Activated T-helper 1 cell treated with anti-CD3 and anti-CD28 coated beads, Interleukin-12 subunit alpha, Interleukin-12 subunit beta, Interleukin-2, Interleukin-4 antibody, amounts not matched to agents 30 ng/mL and 10 ng/mL and 1 ng/mL, durations not matched to agents 14 hours and 24 hours and 36 hours (primary cell): ENCODE measurements at regions not wholly inside any gene's neighbourhood (a gene's known extent, or its start where the extent isn't known, plus 50 kb on each side); places are given as distances from the start of the nearest gene placed in this dataset.
"Not testable (repeated sequence)": the region's sequence is repeated elsewhere in the genome, so short reads cannot be mapped to it uniquely, and the experiment has no call there.

Source experiments
- DNase-seq: peaks from one replicate; pipeline ENCODE4 v3.0.0; 2021; ENCODE audit warnings: low spot score
- H3K27ac Mint-ChIP-seq: one replicate; pipeline ENCODE4 v1.8.0; 2021; ENCODE audit warnings: mild to moderate bottlenecking, mixed read lengths
- H3K27me3 Mint-ChIP-seq: one replicate; pipeline ENCODE4 v1.8.0; 2022; ENCODE audit warnings: mild to moderate bottlenecking, moderate library complexity, mixed read lengths; ENCODE audit not compliant: insufficient read depth
- H3K36me3 Mint-ChIP-seq: one replicate; pipeline ENCODE4 v1.8.0; 2021; ENCODE audit warnings: low read depth, mixed read lengths
- H3K4me1 Mint-ChIP-seq: one replicate; pipeline ENCODE4 v1.8.0; 2021; ENCODE audit warnings: low read depth, mixed read lengths
- H3K4me3 Mint-ChIP-seq: one replicate; pipeline ENCODE4 v1.8.0; 2021; ENCODE audit warnings: mild to moderate bottlenecking, moderate library complexity, mixed read lengths
- H3K9me3 Mint-ChIP-seq: one replicate; pipeline ENCODE4 v1.8.0; 2021; ENCODE audit warnings: mixed read lengths
- intact Hi-C: fragments of 100-400 bp; cut with micrococcal nuclease; formaldehyde crosslinking; loops from one replicate; pipeline ENCODE4 v1.15.1; 2024

GRCh38 chr10:36738738-36739431 is 386.5 kb upstream of the ANKRD30A start:
- Mint-ChIP-seq H3K4me1 (no peaks in the 10 kb centered on the region), H3K27me3 (no peaks in the 10 kb centered on the region), H3K9me3 (peaks cover 12% of the 10 kb centered on the region), H3K27ac (no peak overlapping the region), H3K4me3 (no peak overlapping the region), H3K36me3 (no peaks in the 10 kb centered on the region)
- DNase-seq = no peak
- intact Hi-C loops = no loop called here

- DNase-seq = no peak
- no peaks in the 10 kb centered on the region for H3K4me1 Mint-ChIP-seq
- intact Hi-C loops = no loop called here
- peaks cover 20% of the 10 kb centered on the region for H3K9me3 Mint-ChIP-seq
- H3K27ac Mint-ChIP-seq = no peak overlapping the region
- no peaks in the 10 kb centered on the region for H3K36me3 Mint-ChIP-seq
- H3K27me3 Mint-ChIP-seq = no peaks in the 10 kb centered on the region
- no peak overlapping the region for H3K4me3 Mint-ChIP-seq
Observed at GRCh38 chr10:36736311-36736710, 389.1 kb upstream of the ANKRD30A start.

- H3K4me3 Mint-ChIP-seq, H3K27ac Mint-ChIP-seq, intact Hi-C loops, H3K27me3 Mint-ChIP-seq, DNase-seq, H3K36me3 Mint-ChIP-seq, H3K4me1 Mint-ChIP-seq: not testable (repeated sequence)
- peaks cover 17% of the 10 kb centered on the region for H3K9me3 Mint-ChIP-seq
Observed at GRCh38 chr10:36734590-36734989, 390.8 kb upstream of the ANKRD30A start.

- Mint-ChIP-seq H3K9me3 (peaks cover 13% of the 10 kb centered on the region), H3K4me1 (no peaks in the 10 kb centered on the region), H3K27me3 (no peaks in the 10 kb centered on the region), H3K27ac (no peak overlapping the region), H3K36me3 (no peaks in the 10 kb centered on the region), H3K4me3 (no peak overlapping the region)
- intact Hi-C loops = no loop called here
- no peak for DNase-seq
Observed at GRCh38 chr10:36730316-36730715, 395.1 kb upstream of the ANKRD30A start.

GRCh38 chr10:36728626-36729025 is 396.8 kb upstream of the ANKRD30A start:
- Mint-ChIP-seq H3K4me1 (no peaks in the 10 kb centered on the region), H3K36me3 (no peaks in the 10 kb centered on the region), H3K27me3 (no peaks in the 10 kb centered on the region), H3K9me3 (peaks cover 10% of the 10 kb centered on the region), H3K4me3 (no peak overlapping the region), H3K27ac (no peak overlapping the region)
- DNase-seq = no peak
- intact Hi-C loops = no loop called here

- no peak for DNase-seq
- intact Hi-C loops = no loop called here
- Mint-ChIP-seq H3K36me3 (no peaks in the 10 kb centered on the region), H3K4me3 (no peak overlapping the region), H3K27me3 (no peaks in the 10 kb centered on the region), H3K27ac (no peak overlapping the region), H3K9me3 (peaks cover 17% of the 10 kb centered on the region), H3K4me1 (no peaks in the 10 kb centered on the region)
Observed at GRCh38 chr10:36725581-36726520, 399.5 kb upstream of the ANKRD30A start.

- no peaks in the 10 kb centered on the region for H3K27me3 Mint-ChIP-seq
- intact Hi-C loops = no loop called here
- peaks cover 17% of the 10 kb centered on the region for H3K9me3 Mint-ChIP-seq
- DNase-seq = no peak
- no peak overlapping the region for H3K27ac Mint-ChIP-seq
- H3K4me1 Mint-ChIP-seq = no peaks in the 10 kb centered on the region
- no peaks in the 10 kb centered on the region for H3K36me3 Mint-ChIP-seq
- no peak overlapping the region for H3K4me3 Mint-ChIP-seq
Observed at GRCh38 chr10:36722777-36723176, 402.6 kb upstream of the ANKRD30A start.

GRCh38 chr10:36721871-36722270 is 403.5 kb upstream of the ANKRD30A start:
- DNase-seq = no peak
- Mint-ChIP-seq H3K27me3 (no peaks in the 10 kb centered on the region), H3K27ac (no peak overlapping the region), H3K4me3 (no peak overlapping the region), H3K36me3 (no peaks in the 10 kb centered on the region), H3K9me3 (peaks cover 24% of the 10 kb centered on the region), H3K4me1 (no peaks in the 10 kb centered on the region)
- intact Hi-C loops = no loop called here

- intact Hi-C loops = no loop called here
- Mint-ChIP-seq H3K4me3 (no peak overlapping the region), H3K27me3 (no peaks in the 10 kb centered on the region), H3K27ac (no peak overlapping the region), H3K9me3 (peaks cover 31% of the 10 kb centered on the region), H3K4me1 (no peaks in the 10 kb centered on the region), H3K36me3 (no peaks in the 10 kb centered on the region)
- DNase-seq = no peak
Observed at GRCh38 chr10:36720895-36721294, 404.5 kb upstream of the ANKRD30A start.

GRCh38 chr10:36717118-36717517 is 408.3 kb upstream of the ANKRD30A start:
- Mint-ChIP-seq H3K4me1 (no peaks in the 10 kb centered on the region), H3K36me3 (no peaks in the 10 kb centered on the region), H3K27ac (no peak overlapping the region), H3K9me3 (peaks cover 38% of the 10 kb centered on the region), H3K27me3 (no peaks in the 10 kb centered on the region), H3K4me3 (no peak overlapping the region)
- DNase-seq = no peak
- intact Hi-C loops = no loop called here

- no peaks in the 10 kb centered on the region for H3K4me1 Mint-ChIP-seq
- peaks cover 30% of the 10 kb centered on the region for H3K9me3 Mint-ChIP-seq
- no peak overlapping the region for H3K27ac Mint-ChIP-seq
- no peaks in the 10 kb centered on the region for H3K36me3 Mint-ChIP-seq
- DNase-seq = no peak
- H3K4me3 Mint-ChIP-seq = no peak overlapping the region
- intact Hi-C loops = no loop called here
- no peaks in the 10 kb centered on the region for H3K27me3 Mint-ChIP-seq
Observed at GRCh38 chr10:36716291-36716690, 409.1 kb upstream of the ANKRD30A start.

GRCh38 chr10:36712695-36713094 is 412.7 kb upstream of the ANKRD30A start:
- no peak for DNase-seq
- H3K9me3 Mint-ChIP-seq = peaks cover 28% of the 10 kb centered on the region
- no peaks in the 10 kb centered on the region for H3K36me3 Mint-ChIP-seq
- intact Hi-C loops = no loop called here
- H3K4me1 Mint-ChIP-seq = no peaks in the 10 kb centered on the region
- no peak overlapping the region for H3K4me3 Mint-ChIP-seq
- H3K27ac Mint-ChIP-seq = no peak overlapping the region
- H3K27me3 Mint-ChIP-seq = no peaks in the 10 kb centered on the region

- Mint-ChIP-seq H3K4me1 (no peaks in the 10 kb centered on the region), H3K27me3 (no peaks in the 10 kb centered on the region), H3K36me3 (no peaks in the 10 kb centered on the region), H3K9me3 (peaks cover 20% of the 10 kb centered on the region), H3K4me3 (no peak overlapping the region), H3K27ac (no peak overlapping the region)
- intact Hi-C loops = no loop called here
- no peak for DNase-seq
Observed at GRCh38 chr10:36711361-36711760, 414.0 kb upstream of the ANKRD30A start.
